CD4-positive, alpha-beta T cell (primary cell): ENCODE measurements at regions not wholly inside any gene's neighbourhood (a gene's known extent, or its start where the extent isn't known, plus 50 kb on each side); places are given as distances from the start of the nearest gene placed in this dataset.

ENCODE experiments used
- ATAC-seq: fragments of 200-7000 bp; cut with Tn5 transposase; one replicate; pipeline ENCODE4 v1.10.0; 2022; ENCODE audit warnings: mild to moderate bottlenecking; ENCODE audit not compliant: poor library complexity
- CTCF ChIA-PET: fragments of 350-600 bp; sonication (Branson Sonifier 250); formaldehyde crosslinking; loops from one replicate; lab custom pipeline; 2021; ENCODE audit warnings: antibody characterized with exemption, inconsistent platforms; lab: Charles Lee
- POLR2A ChIA-PET: fragments of 350-600 bp; sonication (Branson Sonifier 250); formaldehyde crosslinking; loops from one replicate; lab custom pipeline; 2021; ENCODE audit warnings: antibody characterized with exemption, inconsistent platforms; lab: Charles Lee
- DNase-seq, 14 experiments: peaks; one replicate each; pipeline ENCODE4 v3.0.0-alpha.2; 2013 to 2020; ENCODE audit warnings: mixed read lengths in 2 of 14
- H3K27ac ChIP-seq, 2 donors: one replicate each; pipeline versions ENCODE4 v1.5.1 to v1.7.0; 2013; ENCODE audit warnings: low read length in 2 of 2, low read depth in 1 of 2, mild to moderate bottlenecking in 1 of 2
- H3K27me3 ChIP-seq, 2 experiments: 1 replicate in 1 of 2; 2 replicates in 1 of 2; pipeline versions ENCODE4 v1.6.1 to v1.7.0; 2013; ENCODE audit warnings: low read length in 2 of 2, control low read depth in 1 of 2, mild to moderate bottlenecking in 1 of 2, moderate library complexity in 1 of 2; ENCODE audit not compliant: insufficient read depth in 2 of 2, control insufficient read depth in 1 of 2
- H3K36me3 ChIP-seq: one replicate; pipeline ENCODE4 v1.6.1; 2013; ENCODE audit warnings: low read length, control low read depth; ENCODE audit not compliant: insufficient read depth
- H3K4me1 ChIP-seq: one replicate; pipeline ENCODE4 v1.6.1; 2013; ENCODE audit warnings: low read length, control low read depth; ENCODE audit not compliant: insufficient read depth
- H3K4me3 ChIP-seq: one replicate; pipeline ENCODE4 v1.5.1; 2013; ENCODE audit warnings: mild to moderate bottlenecking, low read length, moderate library complexity
- H3K9me3 ChIP-seq, 2 experiments: 1 replicate in 1 of 2; 2 replicates in 1 of 2; pipeline versions ENCODE4 v1.6.1 to v1.7.0; 2013; ENCODE audit warnings: low read length in 2 of 2, mild to moderate bottlenecking in 2 of 2, control low read depth in 1 of 2, moderate library complexity in 1 of 2; ENCODE audit not compliant: control insufficient read depth in 1 of 2, insufficient read depth in 1 of 2
- H3K27ac Mint-ChIP-seq: one replicate; pipeline ENCODE4 v1.8.0; 2020; ENCODE audit warnings: mixed read lengths
- H3K27me3 Mint-ChIP-seq: one replicate; pipeline ENCODE4 v1.8.0; 2021; ENCODE audit warnings: mixed read lengths
- H3K36me3 Mint-ChIP-seq: one replicate; pipeline ENCODE4 v1.8.0; 2021; ENCODE audit warnings: low read depth, mixed read lengths
- H3K4me1 Mint-ChIP-seq: one replicate; pipeline ENCODE4 v1.8.0; 2021; ENCODE audit warnings: low read depth, mixed read lengths
- H3K4me3 Mint-ChIP-seq: one replicate; pipeline ENCODE4 v1.8.0; 2020; ENCODE audit warnings: mild to moderate bottlenecking, mixed read lengths
- H3K9me3 Mint-ChIP-seq: one replicate; pipeline ENCODE4 v1.8.0; 2020; ENCODE audit warnings: mixed read lengths
- CTCF ChIP-seq: fragments of 200-600 bp; IDR thresholded peaks from one replicate; pipeline ENCODE4 v1.8.0; 2022; ENCODE audit warnings: antibody characterized with exemption, mild to moderate bottlenecking
- intact Hi-C, 2 experiments: fragments of 100-400 bp; cut with DNase I in 1 of 2; cut with micrococcal nuclease in 1 of 2; formaldehyde crosslinking; loops; one replicate each; pipeline versions ENCODE4 v1.15.1 to v1.9.0; 2023 to 2025; cut with DNase I, micrococcal nuclease

GRCh38 chr2:22253171-22253570 lies 1129.4 kb downstream of the TDRD15 start:
- POLR2A ChIA-PET, result no interaction called here
- Histone ChIP-seq H3K4me3 (no peak overlapping the region), H3K27me3 (no peaks in the 10 kb centered on the region), H3K9me3 (no peaks in the 10 kb centered on the region), H3K4me1 (no peaks in the 10 kb centered on the region), H3K27ac (no peak overlapping the region), H3K36me3 (no peaks in the 10 kb centered on the region)
- no peak for ATAC-seq
- no peaks in the 10 kb centered on the region for H3K36me3 Mint-ChIP-seq
- no peak for DNase-seq
- CTCF ChIA-PET, result no interaction called here
- intact Hi-C loops, result no loop called here
- TF ChIP-seq CTCF, result no peak
- no peaks in the 10 kb centered on the region for H3K4me1 Mint-ChIP-seq
- peaks cover 10% of the 10 kb centered on the region for H3K9me3 Mint-ChIP-seq
- no peak overlapping the region for H3K27ac Mint-ChIP-seq
- no peak overlapping the region for H3K4me3 Mint-ChIP-seq
- no peaks in the 10 kb centered on the region for H3K27me3 Mint-ChIP-seq

GRCh38 chr2:22261165-22261564 lies 1123.8 kb upstream of the KLHL29 start:
- TF ChIP-seq CTCF, result no peak
- no peak overlapping the region for H3K27ac ChIP-seq
- peaks cover 0 to 4% of the 10 kb centered on the region in 2 experiments for H3K9me3 ChIP-seq
- ATAC-seq (no peak), DNase-seq (no peak)
- Mint-ChIP-seq H3K36me3 (no peaks in the 10 kb centered on the region), H3K9me3 (peaks cover 13% of the 10 kb centered on the region), H3K27ac (no peak overlapping the region), H3K27me3 (no peaks in the 10 kb centered on the region), H3K4me1 (no peaks in the 10 kb centered on the region), H3K4me3 (no peak overlapping the region)
- CTCF ChIA-PET, result no interaction called here
- no peaks in the 10 kb centered on the region for H3K36me3 ChIP-seq
- POLR2A ChIA-PET, result no interaction called here
- no peaks in the 10 kb centered on the region for H3K4me1 ChIP-seq
- no peaks in the 10 kb centered on the region for H3K27me3 ChIP-seq
- intact Hi-C loops, result no loop called here
- no peak overlapping the region for H3K4me3 ChIP-seq

- no peak for ATAC-seq
- Mint-ChIP-seq H3K36me3 (no peaks in the 10 kb centered on the region), H3K4me3 (no peak overlapping the region), H3K27me3 (no peaks in the 10 kb centered on the region), H3K9me3 (peaks cover 8% of the 10 kb centered on the region), H3K27ac (no peak overlapping the region), H3K4me1 (no peaks in the 10 kb centered on the region)
- CTCF ChIA-PET, result no interaction called here
- H3K9me3 ChIP-seq, result no peaks in the 10 kb centered on the region
- no peak for DNase-seq
- H3K27ac ChIP-seq, result no peak overlapping the region
- intact Hi-C loops, result no loop called here
- POLR2A ChIA-PET, result no interaction called here
- no peak for TF ChIP-seq CTCF
- H3K27me3 ChIP-seq, result no peaks in the 10 kb centered on the region
- no peaks in the 10 kb centered on the region for H3K4me1 ChIP-seq
- no peak overlapping the region for H3K4me3 ChIP-seq
- H3K36me3 ChIP-seq, result no peaks in the 10 kb centered on the region
Observed at GRCh38 chr2:22270341-22270740, 1114.6 kb upstream of the KLHL29 start.
